GM19351 (cell line): ENCODE measurements at regions not wholly inside any gene's neighbourhood (a gene's known extent, or its start where the extent isn't known, plus 50 kb on each side); places are given as distances from the start of the nearest gene placed in this dataset.
"Not testable (repeated sequence)": the region's sequence is repeated elsewhere in the genome, so short reads cannot be mapped to it uniquely, and the experiment has no call there.

Experiments
- ATAC-seq: cut with Tn5 transposase; IDR thresholded peaks from one replicate; pipeline ENCODE4 v1.9.1; 2021; ENCODE audit warnings: mild to moderate bottlenecking, moderate library complexity; ENCODE audit not compliant: unreplicated experiment

DNA sequence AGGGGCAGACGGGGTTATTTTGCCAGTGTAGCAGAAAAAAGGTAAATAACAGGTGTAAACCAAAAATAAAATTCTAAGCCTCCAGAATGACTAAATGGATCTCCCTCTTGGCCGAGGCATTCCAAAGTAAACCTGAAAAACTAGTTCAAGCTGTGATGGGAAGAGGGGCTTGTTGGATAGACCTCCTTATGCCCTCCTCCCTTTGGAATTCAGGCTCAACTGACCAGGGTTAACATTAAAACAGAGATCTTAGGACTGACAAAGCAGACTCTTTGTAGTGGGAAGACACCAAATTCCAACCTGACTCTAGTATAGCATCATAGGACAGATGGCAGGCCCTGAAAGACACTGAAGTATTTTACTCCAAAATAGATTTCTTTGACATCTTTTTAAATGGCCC is 113.8 kb upstream of the ITGB1 start:
- ATAC-seq: no peak

DNA sequence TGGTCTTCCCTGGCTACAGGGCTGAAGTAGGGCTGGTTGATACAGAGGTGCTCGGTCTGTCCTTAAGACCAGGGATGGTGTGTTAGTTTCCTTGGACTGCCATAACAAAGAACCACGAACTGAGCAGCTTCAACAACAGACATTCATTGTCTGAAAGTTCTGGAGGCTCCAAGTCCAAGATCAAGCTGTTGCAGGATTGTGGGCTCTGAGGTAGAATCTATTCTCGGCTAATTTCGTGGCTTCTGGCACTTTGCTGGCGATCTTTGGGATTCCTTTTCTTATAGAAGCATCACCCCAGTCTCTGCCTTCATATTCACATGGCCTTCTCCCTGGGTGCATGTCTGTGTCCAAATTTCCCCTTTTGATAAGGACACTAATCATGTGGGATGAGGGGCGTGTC is 112.1 kb upstream of the ITGB1 start:
- no peak for ATAC-seq

- ATAC-seq: no peak
Observed at GRCh38 chr10:33067917-33068316, 109.9 kb upstream of the ITGB1 start.

DNA sequence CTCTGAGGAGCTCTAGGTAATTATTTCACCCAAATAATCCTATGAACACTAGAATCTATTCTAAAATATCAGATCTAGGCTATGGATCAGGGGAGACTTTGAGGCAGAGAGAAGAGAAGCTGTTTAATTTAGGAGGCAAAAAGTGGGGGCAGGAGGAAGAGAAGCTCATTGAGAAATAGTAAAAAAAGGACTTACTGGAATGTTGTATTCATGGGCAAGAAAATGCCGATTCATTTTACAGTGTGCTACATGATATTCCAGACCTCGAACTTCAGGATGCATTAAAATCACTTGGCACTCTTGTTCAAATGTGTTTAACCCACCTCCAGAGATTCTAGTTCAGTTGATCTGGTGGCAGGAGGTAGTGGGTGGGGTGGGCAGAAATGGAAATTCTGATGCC is 109.5 kb upstream of the ITGB1 start:
- ATAC-seq: no peak

- no peak for ATAC-seq
Observed at GRCh38 chr10:33066558-33067236, 108.7 kb upstream of the ITGB1 start.

DNA sequence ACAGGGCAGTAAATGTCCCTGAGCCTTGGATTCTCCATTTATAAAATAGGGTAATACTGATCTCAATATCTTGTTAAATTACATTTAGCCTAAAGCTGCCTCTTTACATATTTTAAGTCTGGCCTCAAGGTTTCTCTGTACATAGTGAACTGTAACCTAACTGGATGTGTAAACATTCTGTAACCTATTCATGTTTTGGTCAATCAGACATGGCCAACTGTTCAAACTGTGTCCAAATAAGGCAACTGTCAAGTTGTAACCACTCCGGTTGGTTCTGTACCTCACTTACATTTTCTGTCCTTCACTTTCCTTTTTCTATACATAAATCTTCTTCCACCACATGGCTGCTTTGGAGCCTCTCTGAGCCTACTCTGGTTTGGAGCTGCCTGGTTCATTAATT is 107.1 kb upstream of the ITGB1 start:
- no peak for ATAC-seq

DNA sequence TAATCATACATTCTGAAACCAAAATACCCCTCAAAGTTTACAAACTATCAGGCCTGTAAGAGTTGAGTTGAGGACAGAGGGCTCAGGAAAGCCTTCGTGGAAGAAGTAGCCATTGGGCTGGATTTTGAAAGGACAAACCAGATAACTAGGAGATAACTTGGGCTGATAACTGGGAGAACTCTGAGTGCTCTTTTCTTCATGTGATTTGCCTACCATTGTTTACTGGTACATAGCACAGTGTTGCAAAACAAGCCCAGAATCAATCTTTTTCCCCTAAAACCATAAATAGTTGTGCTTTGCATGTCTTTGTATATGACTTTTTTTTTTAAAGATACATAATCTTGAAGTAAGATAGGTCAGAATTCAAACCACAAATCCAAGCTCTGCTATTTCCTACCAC is 106.7 kb upstream of the ITGB1 start:
- ATAC-seq: no peak

GRCh38 chr10:33057620-33058019 is 99.6 kb upstream of the ITGB1 start:
- no peak for ATAC-seq

- no peak for ATAC-seq
Observed at GRCh38 chr10:33056828-33057596, 99.0 kb upstream of the ITGB1 start.

GRCh38 chr10:33055625-33056024 is 97.6 kb upstream of the ITGB1 start:
- no peak for ATAC-seq

GRCh38 chr10:33052915-33053810 is 95.1 kb upstream of the ITGB1 start:
- no peak for ATAC-seq

- no peak for ATAC-seq
Observed at GRCh38 chr10:33052263-33052875, 94.3 kb upstream of the ITGB1 start.

DNA sequence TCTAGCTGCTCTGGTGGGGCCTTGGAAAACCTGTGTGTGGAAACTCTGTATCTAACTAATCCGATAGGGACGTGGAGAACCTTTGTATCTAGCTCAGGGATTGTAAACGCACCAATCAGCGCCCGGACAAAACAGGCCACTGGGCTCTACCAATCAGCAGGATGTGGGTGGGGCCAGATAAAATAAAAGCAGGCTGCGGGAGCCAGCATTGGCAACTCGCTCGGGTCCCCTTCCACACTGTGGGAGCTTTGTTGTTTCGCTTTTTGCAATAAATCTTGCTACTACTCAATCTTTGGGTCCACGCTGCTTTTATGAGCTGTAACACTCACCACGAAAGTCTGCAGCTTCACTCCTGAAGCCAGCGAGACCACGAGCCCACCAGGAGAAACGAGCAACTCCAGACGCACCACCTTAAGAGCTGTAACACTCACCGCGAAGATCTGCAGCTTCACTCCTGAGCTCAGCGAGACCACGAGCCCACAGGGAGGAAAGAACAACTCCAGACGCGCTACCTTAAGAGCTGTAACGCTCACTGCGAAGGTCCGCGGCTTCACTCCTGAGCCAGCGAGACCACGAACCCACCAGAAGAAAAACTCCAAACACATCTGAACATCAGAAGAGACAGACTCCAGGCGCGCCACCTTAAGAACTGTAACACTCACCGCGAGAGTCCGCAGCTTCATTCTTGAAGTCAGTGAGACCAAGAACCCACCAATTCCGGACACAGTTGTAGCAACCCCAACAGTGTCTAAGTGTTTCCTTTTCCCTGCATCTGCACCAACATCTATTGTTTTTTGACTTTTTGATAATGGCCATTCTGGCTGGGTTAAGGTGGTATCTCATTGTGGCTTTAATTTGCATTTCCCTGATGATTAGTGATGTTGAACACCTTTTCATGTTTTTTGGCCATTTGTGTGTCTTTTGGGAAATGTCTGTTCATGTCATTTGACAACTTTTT is 92.2 kb upstream of the ITGB1 start:
- not testable (repeated sequence) for ATAC-seq

- ATAC-seq: no peak
Observed at GRCh38 chr10:33048223-33048622, 90.2 kb upstream of the ITGB1 start.

DNA sequence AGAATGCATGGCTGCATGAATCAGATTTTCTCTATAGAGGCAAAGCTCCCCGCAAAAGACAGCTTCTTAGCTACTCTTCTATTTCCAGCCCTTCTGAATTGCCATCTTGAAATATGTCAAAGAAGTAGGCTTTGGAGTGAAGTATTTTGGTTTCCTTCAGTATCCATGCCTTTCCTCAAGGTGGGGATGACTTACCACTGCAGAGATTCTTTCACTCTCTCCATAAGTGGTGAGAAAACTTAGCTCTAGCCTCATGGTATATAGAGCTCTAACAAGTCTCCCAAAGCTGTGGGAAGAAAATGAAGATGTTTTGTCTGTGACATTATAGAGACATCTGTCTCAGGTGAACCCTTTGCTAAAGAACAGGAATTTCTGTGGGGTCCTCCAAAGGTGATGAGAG is 89.6 kb upstream of the ITGB1 start:
- no peak for ATAC-seq

GRCh38 chr10:33046792-33047191 is 88.8 kb upstream of the ITGB1 start:
- ATAC-seq: no peak

DNA sequence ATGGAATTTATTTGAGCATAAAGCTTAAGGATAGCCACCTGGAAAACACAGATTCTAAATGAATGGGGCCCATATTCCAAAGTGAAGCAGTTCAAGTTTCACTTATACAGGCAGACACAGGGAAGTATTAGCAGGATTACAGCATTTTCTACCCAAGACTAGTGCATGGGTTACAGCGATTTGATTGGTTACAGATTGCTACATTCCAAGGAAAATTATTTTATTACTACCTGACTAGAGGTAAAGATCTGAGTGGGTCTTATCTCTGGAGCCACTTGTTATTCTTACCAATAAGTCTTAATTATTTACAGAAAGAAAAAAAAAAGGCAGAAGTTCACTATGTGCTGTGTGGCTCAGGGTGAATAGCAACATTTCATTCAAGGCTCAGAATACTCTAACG is 87.4 kb upstream of the ITGB1 start:
- no peak for ATAC-seq

DNA sequence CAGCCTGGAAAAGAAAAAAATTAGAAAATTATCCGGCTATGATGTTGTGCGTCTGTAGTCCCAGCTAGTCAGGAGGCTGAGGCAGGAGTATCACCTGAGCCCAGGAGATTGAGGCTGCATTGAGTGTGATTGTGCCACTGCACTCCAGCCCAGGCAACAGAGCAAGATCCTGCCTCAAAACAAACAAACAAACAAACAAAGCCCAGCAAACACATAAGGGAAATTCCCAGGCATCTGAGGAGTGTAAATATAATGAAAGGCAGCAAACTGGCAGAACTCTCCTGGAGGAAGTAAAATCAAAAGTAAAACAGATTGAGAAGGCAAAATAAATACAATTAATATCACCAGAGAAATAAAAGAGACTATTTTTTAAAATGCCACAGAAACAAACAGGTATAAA is 84.5 kb upstream of the ITGB1 start:
- ATAC-seq: no peak

- ATAC-seq: no peak
Observed at GRCh38 chr10:33041783-33042437, 83.9 kb upstream of the ITGB1 start.

DNA sequence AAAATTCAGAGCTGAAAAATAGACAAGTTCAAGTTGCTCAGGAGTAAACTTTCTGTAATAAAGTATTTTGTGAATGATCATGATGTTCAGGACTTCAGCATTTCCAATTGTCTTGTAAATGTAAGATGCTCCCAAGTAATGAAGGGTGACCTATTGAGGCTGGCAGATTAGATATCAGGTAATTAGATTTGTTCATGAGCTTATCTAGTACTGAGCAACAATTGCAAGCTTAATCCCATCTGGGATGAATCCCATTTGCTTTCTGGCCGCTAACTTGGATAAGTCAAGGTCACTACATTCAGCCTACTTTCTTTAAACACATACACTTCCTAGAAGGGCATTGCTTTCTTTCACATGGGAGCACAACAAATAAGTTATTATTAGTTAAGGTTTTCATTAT is 82.4 kb upstream of the ITGB1 start:
- no peak for ATAC-seq
